Keratinocyte (primary cell): ENCODE measurements at regions not wholly inside any gene's neighbourhood (a gene's known extent, or its start where the extent isn't known, plus 50 kb on each side); places are given as distances from the start of the nearest gene placed in this dataset.

Experiments used
- DNase-seq: peaks from one replicate; pipeline ENCODE4 v3.0.0-alpha.2; 2011; ENCODE audit warnings: low read depth, missing footprints, low spot score
- FAIRE-seq: peaks from 2 replicates; lab custom pipeline; 2011; peaks lifted over from hg19 to GRCh38; lab: Jason Lieb, UNC
- H2AFZ ChIP-seq: 2 replicates; pipeline ENCODE4 v1.6.0; 2012; ENCODE audit warnings: low read length, control low read depth, inconsistent platforms; ENCODE audit not compliant: control insufficient read depth
- H3K27ac ChIP-seq: 2 replicates; pipeline ENCODE4 v1.5.1; 2011; ENCODE audit warnings: low read length; ENCODE audit not compliant: control insufficient read depth, insufficient read depth
- H3K27me3 ChIP-seq: 3 replicates; pipeline ENCODE4 v1.6.0; 2011; ENCODE audit warnings: low read length; ENCODE audit not compliant: control insufficient read depth, insufficient read depth; ENCODE audit errors: extremely low read depth
- H3K36me3 ChIP-seq, 2 experiments: 2 replicates in 1 of 2; 3 replicates in 1 of 2; pipeline ENCODE4 v1.5.1; 2011; ENCODE audit warnings: low read length in 2 of 2, mild to moderate bottlenecking in 1 of 2; ENCODE audit not compliant: control insufficient read depth in 2 of 2, insufficient read depth in 2 of 2; ENCODE audit errors: extremely low read depth in 1 of 2
- H3K4me1 ChIP-seq: 3 replicates; pipeline ENCODE4 v1.5.1; 2011; ENCODE audit warnings: low read length; ENCODE audit not compliant: control insufficient read depth, insufficient read depth; ENCODE audit errors: extremely low read depth
- H3K4me2 ChIP-seq: 3 replicates; pipeline ENCODE4 v1.6.0; 2011; ENCODE audit warnings: low read depth, low read length; ENCODE audit not compliant: control insufficient read depth, insufficient read depth; ENCODE audit errors: extremely low read depth
- H3K4me3 ChIP-seq, 3 experiments: fragments of 200-600 bp in 1 of 3; sonication (generic) in 1 of 3; 2 replicates in 2 of 3; 3 replicates in 1 of 3; pipeline ENCODE4 v1.5.1; 2011 to 2016; ENCODE audit warnings: low read length in 3 of 3, mild to moderate bottlenecking in 3 of 3, control low read depth in 2 of 3, inconsistent platforms in 1 of 3, low read depth in 1 of 3, mixed read lengths in 1 of 3, mixed run types in 1 of 3, moderate library complexity in 1 of 3; ENCODE audit not compliant: control insufficient read depth in 2 of 3, insufficient read depth in 2 of 3; ENCODE audit errors: extremely low read depth in 1 of 3
- H3K79me2 ChIP-seq: 2 replicates; pipeline ENCODE4 v1.6.0; 2012; ENCODE audit warnings: low read length; ENCODE audit not compliant: control insufficient read depth, insufficient read depth
- H3K9ac ChIP-seq: 3 replicates; pipeline ENCODE4 v1.6.0; 2011; ENCODE audit warnings: low read length; ENCODE audit not compliant: control insufficient read depth, insufficient read depth; ENCODE audit errors: extremely low read depth
- H3K9me1 ChIP-seq: 3 replicates; pipeline ENCODE4 v1.6.0; 2011; ENCODE audit warnings: low read length; ENCODE audit not compliant: control insufficient read depth, insufficient read depth; ENCODE audit errors: extremely low read depth
- H3K9me3 ChIP-seq: 2 replicates; pipeline ENCODE4 v1.5.1; 2012; ENCODE audit warnings: low read depth, low read length; ENCODE audit not compliant: control insufficient read depth
- H4K20me1 ChIP-seq: 3 replicates; pipeline ENCODE4 v1.6.0; 2011; ENCODE audit warnings: low read length; ENCODE audit not compliant: control insufficient read depth, insufficient read depth; ENCODE audit errors: extremely low read depth
- CTCF ChIP-seq, 3 experiments: IDR thresholded peaks in 1 of 3; conservative IDR thresholded peaks in 1 of 3; optimal IDR thresholded peaks in 1 of 3; 2 replicates in 2 of 3; 3 replicates in 1 of 3; pipeline versions ENCODE3 to v1.5.1; 2011; ENCODE audit warnings: low read length in 3 of 3, mild to moderate bottlenecking in 3 of 3, moderate library complexity in 2 of 3, control low read depth in 1 of 3, inconsistent platforms in 1 of 3; ENCODE audit not compliant: insufficient read depth in 2 of 3; ENCODE audit errors: extremely low read depth in 1 of 3
- EZH2 ChIP-seq: IDR thresholded peaks from one replicate; pipeline ENCODE4 v1.6.1; 2012; ENCODE audit warnings: inconsistent platforms, mild to moderate bottlenecking, low read length, moderate library complexity
- dilution Hi-C: fragments of 300-500 bp; cut with MboI; formaldehyde crosslinking; loops from one replicate; pipeline ENCODE4 v1.7.0; 2020; ENCODE audit warnings: low sequenced_read_pairs; ENCODE audit not compliant: extremely low pct_ligation_motif_present

GRCh38 chr9:120071760-120072159, 508.2 kb downstream of the CDK5RAP2 start:
- FAIRE-seq: no peak
- no peaks in the 10 kb centered on the region for H4K20me1 ChIP-seq
- H3K4me1 ChIP-seq: no peaks in the 10 kb centered on the region
- no peaks in the 10 kb centered on the region for H3K36me3 ChIP-seq
- H3K4me2 ChIP-seq: no peak overlapping the region
- no peak overlapping the region for H3K27ac ChIP-seq
- no peaks in the 10 kb centered on the region for H3K79me2 ChIP-seq
- H3K9me3 ChIP-seq: no peaks in the 10 kb centered on the region
- H3K9me1 ChIP-seq: no peaks in the 10 kb centered on the region
- no peak for DNase-seq
- no peaks in the 10 kb centered on the region for H3K27me3 ChIP-seq
- no peak overlapping the region for H2AFZ ChIP-seq
- TF ChIP-seq CTCF (optimal IDR thresholded peaks at IDR 0.05 in 1 of 3, IDR thresholded peaks at IDR 0.05 in 1 of 3, conservative IDR thresholded peaks at IDR 0.05 in 1 of 3; ENCODE audit: extremely low read depth in 1 of 3, insufficient read depth in 2 of 3, low read length in 3 of 3): no peak
- TF ChIP-seq EZH2: no peak
- H3K4me3 ChIP-seq: no peak overlapping the region
- dilution Hi-C loops: no loop called here
- H3K9ac ChIP-seq: no peak overlapping the region

GRCh38 chr9:120066315-120066714, 513.7 kb downstream of the CDK5RAP2 start:
- Histone ChIP-seq H4K20me1 (no peaks in the 10 kb centered on the region), H3K9me3 (no peaks in the 10 kb centered on the region), H3K36me3 (no peaks in the 10 kb centered on the region), H3K4me1 (no peaks in the 10 kb centered on the region), H3K27me3 (no peaks in the 10 kb centered on the region), H3K4me3 (no peak overlapping the region), H3K4me2 (no peak overlapping the region), H3K9me1 (no peaks in the 10 kb centered on the region), H3K9ac (no peak overlapping the region), H3K27ac (no peak overlapping the region), H2AFZ (no peak overlapping the region), H3K79me2 (no peaks in the 10 kb centered on the region)
- DNase-seq (no peak), FAIRE-seq (no peak)
- dilution Hi-C loops: no loop called here
- TF ChIP-seq EZH2 (no peak), CTCF (optimal IDR thresholded peaks at IDR 0.05 in 1 of 3, IDR thresholded peaks at IDR 0.05 in 1 of 3, conservative IDR thresholded peaks at IDR 0.05 in 1 of 3; ENCODE audit: extremely low read depth in 1 of 3, insufficient read depth in 2 of 3, low read length in 3 of 3) (no peak)
